ENCODE measurements at regions not wholly inside any gene's neighbourhood (a gene's known extent, or its start where the extent isn't known, plus 50 kb on each side); places are given as distances from the start of the nearest gene placed in this dataset.

- TF ChIP-seq RAD51 (IDR thresholded peaks at IDR 0.05; ENCODE audit: borderline replicate concordance) (peak; percentile 86), ZBTB8A (CRISPR knock-in tag; IDR thresholded peaks at IDR 0.05; ENCODE audit: borderline replicate concordance, low read depth) (no peak), U2AF2 (IDR thresholded peaks at IDR 0.05; ENCODE audit: low read depth, low read length) (no peak)
Measured at GRCh38 chr1:166368030-166368429, 201.2 kb upstream of the FAM78B start (continued).

- FAIRE-seq, result no peak
- Histone ChIP-seq H3K4me2 (ENCODE audit: low read depth, low read length) (no peak overlapping the region), H3K9ac (ENCODE audit: insufficient read depth, low read depth, low read length) (no peak overlapping the region), H3K9me3 (ENCODE audit: low read length) (no peaks in the 10 kb centered on the region), H2AFZ (ENCODE audit: low read length) (no peak overlapping the region), H3K4me3 (replicated peaks in 1 of 3; ENCODE audit: insufficient read depth in 1 of 3, low read depth in 2 of 3, low read length in 3 of 3) (no peak overlapping the region), H3K36me3 (replicated peaks in 1 of 2; ENCODE audit: control insufficient read depth in 1 of 2, insufficient read depth in 2 of 2, low read length in 2 of 2) (no peaks in the 10 kb centered on the region), H3K79me2 (ENCODE audit: insufficient read depth, low read length) (no peaks in the 10 kb centered on the region), H4K20me1 (ENCODE audit: insufficient read depth, low read length) (no peaks in the 10 kb centered on the region), H3K27ac (ENCODE audit: extremely low read length, insufficient read depth, low read length) (no peak overlapping the region), H3K27me3 (ENCODE audit: control insufficient read depth in 1 of 2, insufficient read depth in 2 of 2, low read length in 2 of 2) (0 out of 5 replicates have a peak, but pooled peaks cover 0 to 1% of the 10 kb centered on the region in 2 experiments), H3K4me1 (ENCODE audit: insufficient read depth, low read length) (no peaks in the 10 kb centered on the region)
- BruUV-seq (replicated peaks), result no TSS peak
- WGBS (ENCODE audit: low lambda C conversion rate), result 9% methylated on average over 4 of the region's 4 CpGs
- TF ChIP-seq TAF1 (CRISPR knock-in tag; IDR thresholded peaks at IDR 0.05) (no peak), ZC3H13 (CRISPR knock-in tag; IDR thresholded peaks at IDR 0.05) (no peak), ZNF883 (CRISPR knock-in tag; IDR thresholded peaks at IDR 0.05; ENCODE audit: not compliant biosample characterization) (no peak), ZNF589 (CRISPR knock-in tag; conservative IDR thresholded peaks at IDR 0.05) (no peak), BRCA1 (CRISPR knock-in tag; IDR thresholded peaks at IDR 0.05) (no peak), E2F1 (CRISPR knock-in tag; IDR thresholded peaks at IDR 0.05) (no peak), ZNF850 (CRISPR knock-in tag; conservative IDR thresholded peaks at IDR 0.05) (no peak), ZNF646 (CRISPR knock-in tag; IDR thresholded peaks at IDR 0.05) (no peak), SP5 (CRISPR knock-in tag; IDR thresholded peaks at IDR 0.05; ENCODE audit: borderline replicate concordance, low read depth) (no peak), ATF7 (IDR thresholded peaks at IDR 0.05) (no peak), ATF7 (CRISPR knock-in tag; IDR thresholded peaks at IDR 0.05) (no peak), ZNF775 (CRISPR knock-in tag; IDR thresholded peaks at IDR 0.05; ENCODE audit: borderline replicate concordance) (no peak), SIN3B (IDR thresholded peaks at IDR 0.05; ENCODE audit: low read length) (no peak), ZNF549 (CRISPR knock-in tag; IDR thresholded peaks at IDR 0.05) (no peak), KAT7 (CRISPR knock-in tag; IDR thresholded peaks at IDR 0.05; ENCODE audit: borderline replicate concordance) (no peak), ZNF350 (CRISPR knock-in tag; IDR thresholded peaks at IDR 0.05; ENCODE audit: borderline replicate concordance, low read depth) (no peak)
- intact Hi-C loops (cut with micrococcal nuclease; ENCODE audit: unreplicated experiment) (no loop called here), in situ Hi-C loops (cut with HindIII; ENCODE audit: extremely low pct_ligation_motif_present, low pct_unique_long_range_greater_than_20kb) (no loop called here)
- ChIA-PET CTCF (ENCODE audit: low intra/inter-chr PET ratio, low total read pairs) (no interaction called here), POLR2A (no interaction called here)
- no peak for ATAC-seq
- no peak for DNase-seq (ENCODE audit: low spot score)
Measured at GRCh38 chr1:166377896-166378295, 211.1 kb upstream of the FAM78B start.

Measured in HepG2 (cell line).